B cell (primary cell): ENCODE measurements at regions not wholly inside any gene's neighbourhood (a gene's known extent, or its start where the extent isn't known, plus 50 kb on each side); places are given as distances from the start of the nearest gene placed in this dataset.

Experiments used
- ATAC-seq: fragments of 200-7000 bp; cut with Tn5 transposase; one replicate; pipeline ENCODE4 v1.10.0; 2021; ENCODE audit warnings: low read depth, mild to moderate bottlenecking, moderate number of reproducible peaks, moderate library complexity
- CTCF ChIA-PET: fragments of 350-600 bp; sonication (Branson Sonifier 250); formaldehyde crosslinking; loops from one replicate; lab custom pipeline; 2021; ENCODE audit warnings: antibody characterized with exemption, inconsistent platforms; lab: Charles Lee
- POLR2A ChIA-PET: fragments of 350-600 bp; sonication (Branson Sonifier 250); formaldehyde crosslinking; loops from one replicate; lab custom pipeline; 2021; ENCODE audit warnings: antibody characterized with exemption; lab: Charles Lee
- DNase-seq: peaks from one replicate; pipeline ENCODE4 v3.0.0; 2013
- H2AFZ ChIP-seq: 2 replicates; pipeline ENCODE4 v1.6.1; 2012; ENCODE audit warnings: mild to moderate bottlenecking, low read depth, low read length; ENCODE audit not compliant: insufficient read depth, poor library complexity, severe bottlenecking
- H3K27ac ChIP-seq, 2 donors: 1 replicate in 1 of 2; 2 replicates in 1 of 2; pipeline ENCODE4 v1.5.1; 2012 to 2013; ENCODE audit warnings: low read length in 2 of 2, mild to moderate bottlenecking in 2 of 2, moderate library complexity in 1 of 2
- H3K27me3 ChIP-seq, 4 experiments: fragments of 200-600 bp in 1 of 4; sonication (generic) in 1 of 4; replicated peaks in 1 of 4; 1 replicate in 2 of 4; 2 replicates in 2 of 4; pipeline versions ENCODE4 v1.6.1 to v1.7.0; 2013 to 2016; ENCODE audit warnings: low read length in 3 of 4, mild to moderate bottlenecking in 2 of 4, mixed read lengths in 1 of 4, moderate library complexity in 1 of 4; ENCODE audit not compliant: insufficient read depth in 4 of 4, control insufficient read depth in 3 of 4; ENCODE audit errors: control extremely low read depth in 1 of 4
- H3K36me3 ChIP-seq, 2 experiments: replicated peaks in 1 of 2; 1 replicate in 1 of 2; 2 replicates in 1 of 2; pipeline versions ENCODE4 v1.6.1 to v1.7.1; 2013; ENCODE audit warnings: low read length in 1 of 2; ENCODE audit not compliant: insufficient read depth in 2 of 2, control insufficient read depth in 1 of 2; ENCODE audit errors: control extremely low read depth in 1 of 2, extremely low read depth in 1 of 2
- H3K4me1 ChIP-seq, 2 donors: fragments of 200-600 bp in 1 of 2; sonication (generic) in 1 of 2; 1 replicate in 1 of 2; 2 replicates in 1 of 2; pipeline versions ENCODE4 v1.5.1 to v1.6.1; 2013 to 2017; ENCODE audit warnings: low read length in 2 of 2; ENCODE audit not compliant: control insufficient read depth in 2 of 2, insufficient read depth in 2 of 2
- H3K4me2 ChIP-seq: replicated peaks from 2 replicates; pipeline ENCODE3; 2012; ENCODE audit warnings: mild to moderate bottlenecking, low read depth, low read length; ENCODE audit not compliant: poor library complexity, severe bottlenecking
- H3K4me3 ChIP-seq, 5 experiments: fragments of 200-600 bp in 1 of 5; sonication (generic) in 1 of 5; 1 replicate in 3 of 5; 2 replicates in 2 of 5; pipeline versions ENCODE4 v1.5.1 to v1.7.0; 2011 to 2016; ENCODE audit warnings: low read length in 4 of 5, mild to moderate bottlenecking in 4 of 5, low read depth in 2 of 5, control low read depth in 1 of 5, moderate library complexity in 1 of 5; ENCODE audit not compliant: insufficient read depth in 1 of 5; ENCODE audit errors: control extremely low read depth in 1 of 5, extremely low read depth in 1 of 5
- H3K79me2 ChIP-seq: fragments of 200-600 bp; sonication (generic); one replicate; pipeline ENCODE4 v1.6.0; 2016; ENCODE audit warnings: low read length; ENCODE audit not compliant: control insufficient read depth, insufficient read depth
- H3K9ac ChIP-seq: fragments of 200-600 bp; sonication (generic); 2 replicates; pipeline ENCODE4 v1.6.1; 2017; ENCODE audit warnings: mild to moderate bottlenecking, low read length, moderate library complexity
- H3K9me3 ChIP-seq, 3 donors: one replicate each; pipeline versions ENCODE4 v1.6.1 to v1.7.1; 2013; ENCODE audit warnings: low read length in 2 of 3; ENCODE audit not compliant: control insufficient read depth in 2 of 3, insufficient read depth in 1 of 3; ENCODE audit errors: control extremely low read depth in 1 of 3
- H4K20me1 ChIP-seq: 2 replicates; pipeline ENCODE4 v1.6.0; 2012; ENCODE audit warnings: mild to moderate bottlenecking, low read length; ENCODE audit not compliant: insufficient read depth, control insufficient read depth, poor library complexity, severe bottlenecking
- H3K27ac Mint-ChIP-seq: one replicate; pipeline ENCODE4 v1.8.0; 2021; ENCODE audit warnings: mixed read lengths
- H3K27me3 Mint-ChIP-seq: one replicate; pipeline ENCODE4 v1.8.0; 2021; ENCODE audit warnings: mixed read lengths
- H3K4me1 Mint-ChIP-seq: one replicate; pipeline ENCODE4 v1.8.0; 2021; ENCODE audit warnings: mixed read lengths
- H3K4me3 Mint-ChIP-seq: one replicate; pipeline ENCODE4 v1.8.0; 2021; ENCODE audit warnings: mixed read lengths
- H3K9me3 Mint-ChIP-seq: one replicate; pipeline ENCODE4 v1.8.0; 2022; ENCODE audit warnings: mixed read lengths; ENCODE audit not compliant: insufficient read depth
- EZH2 ChIP-seq: IDR thresholded peaks from 2 replicates; pipeline ENCODE4 v1.6.1; 2012; ENCODE audit warnings: borderline replicate concordance, low read depth, mild to moderate bottlenecking, moderate library complexity, low read length; ENCODE audit not compliant: insufficient read depth, poor library complexity, severe bottlenecking
- WGBS: methylation state at CpG from one replicate; pipeline ENCODE4 v1.1.5; 2013; ENCODE audit warnings: missing lambda C conversion rate; ENCODE audit not compliant: insufficient coverage; 5-methylcytosine and 5-hydroxymethylcytosine counted together
- intact Hi-C: fragments of 100-400 bp; cut with micrococcal nuclease; formaldehyde crosslinking; loops from one replicate; pipeline ENCODE4 v1.10.0; 2022
- TF ChIP-seq, protein P1 (sequence below): fragments of 200-600 bp; IDR thresholded peaks from one replicate; pipeline ENCODE4 v1.8.0; 2022; ENCODE audit warnings: antibody characterized with exemption, mild to moderate bottlenecking

DNA sequence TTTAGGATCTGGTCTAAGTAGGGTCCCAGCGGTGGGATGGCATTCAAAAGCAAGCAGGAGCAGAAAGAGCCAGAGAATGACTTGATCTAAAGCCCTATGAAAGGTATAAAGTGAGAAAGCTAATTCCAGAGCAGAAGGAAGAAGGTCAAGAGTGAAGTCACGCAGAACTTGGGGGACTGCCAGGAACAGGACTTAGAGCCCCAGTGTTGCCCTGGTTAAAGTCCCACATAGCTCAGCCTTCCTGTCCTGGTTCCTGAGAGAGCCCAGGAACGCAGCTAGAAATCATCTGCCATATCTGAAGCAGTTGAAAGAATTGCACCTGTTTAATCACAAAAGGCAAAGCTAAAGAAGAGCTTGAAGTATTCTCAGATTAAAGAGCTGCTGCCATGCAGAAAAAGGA is 160.6 kb upstream of the ATP1B1 start:
- Histone ChIP-seq H3K9me3 (peaks cover 0 to 3% (median 0%) of the 10 kb centered on the region in 3 donors), H3K27me3 (peaks cover 0 to 10% (median 1%) of the 10 kb centered on the region in 4 experiments), H3K4me3 (no peak overlapping the region), H3K9ac (no peak overlapping the region), H3K36me3 (no peaks in the 10 kb centered on the region), H3K79me2 (no peaks in the 10 kb centered on the region), H3K27ac (no peak overlapping the region), H3K4me2 (no peak overlapping the region), H3K4me1 (no peaks in the 10 kb centered on the region), H4K20me1 (no peaks in the 10 kb centered on the region), H2AFZ (no peak overlapping the region)
- ATAC-seq, result no peak
- 55% methylated on average over 3 of the region's 3 CpGs for WGBS
- TF ChIP-seq, protein P1, sequence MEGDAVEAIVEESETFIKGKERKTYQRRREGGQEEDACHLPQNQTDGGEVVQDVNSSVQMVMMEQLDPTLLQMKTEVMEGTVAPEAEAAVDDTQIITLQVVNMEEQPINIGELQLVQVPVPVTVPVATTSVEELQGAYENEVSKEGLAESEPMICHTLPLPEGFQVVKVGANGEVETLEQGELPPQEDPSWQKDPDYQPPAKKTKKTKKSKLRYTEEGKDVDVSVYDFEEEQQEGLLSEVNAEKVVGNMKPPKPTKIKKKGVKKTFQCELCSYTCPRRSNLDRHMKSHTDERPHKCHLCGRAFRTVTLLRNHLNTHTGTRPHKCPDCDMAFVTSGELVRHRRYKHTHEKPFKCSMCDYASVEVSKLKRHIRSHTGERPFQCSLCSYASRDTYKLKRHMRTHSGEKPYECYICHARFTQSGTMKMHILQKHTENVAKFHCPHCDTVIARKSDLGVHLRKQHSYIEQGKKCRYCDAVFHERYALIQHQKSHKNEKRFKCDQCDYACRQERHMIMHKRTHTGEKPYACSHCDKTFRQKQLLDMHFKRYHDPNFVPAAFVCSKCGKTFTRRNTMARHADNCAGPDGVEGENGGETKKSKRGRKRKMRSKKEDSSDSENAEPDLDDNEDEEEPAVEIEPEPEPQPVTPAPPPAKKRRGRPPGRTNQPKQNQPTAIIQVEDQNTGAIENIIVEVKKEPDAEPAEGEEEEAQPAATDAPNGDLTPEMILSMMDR, result no peak
- no peak for TF ChIP-seq EZH2
- CTCF ChIA-PET, result no interaction called here
- no peak overlapping the region for H3K4me3 Mint-ChIP-seq
- no peak overlapping the region for H3K27ac Mint-ChIP-seq
- no peak for DNase-seq
- H3K9me3 Mint-ChIP-seq, result no peaks in the 10 kb centered on the region
- H3K4me1 Mint-ChIP-seq, result no peaks in the 10 kb centered on the region
- intact Hi-C loops, result no loop called here
- peaks cover 16% of the 10 kb centered on the region for H3K27me3 Mint-ChIP-seq
- POLR2A ChIA-PET, result no interaction called here

DNA sequence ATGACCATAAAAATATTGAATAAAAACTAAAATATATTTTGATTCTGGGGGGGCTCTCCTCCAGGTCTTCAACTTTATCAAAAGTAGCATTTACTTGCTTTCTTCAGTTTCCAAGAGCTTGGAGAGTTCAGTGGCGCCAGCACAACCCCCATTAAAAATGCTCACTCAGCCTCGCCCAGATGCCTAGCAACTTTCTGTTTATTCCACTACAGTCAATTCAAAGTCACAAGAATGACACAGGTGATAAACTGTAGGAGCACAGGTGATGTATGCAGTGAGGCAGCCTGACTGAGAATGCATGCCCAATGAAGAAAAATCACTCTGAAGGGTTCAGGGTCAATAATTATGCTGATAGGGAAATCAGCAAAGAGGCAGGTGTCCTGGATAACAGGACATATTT is 159.4 kb upstream of the ATP1B1 start:
- H4K20me1 ChIP-seq, result no peaks in the 10 kb centered on the region
- H3K9me3 ChIP-seq, result peaks cover 0 to 3% (median 0%) of the 10 kb centered on the region in 3 donors
- H3K27ac Mint-ChIP-seq, result no peak overlapping the region
- intact Hi-C loops, result no loop called here
- H3K27me3 ChIP-seq, result peaks cover 0 to 8% (median under 1%) of the 10 kb centered on the region in 4 experiments
- H3K4me2 ChIP-seq, result no peak overlapping the region
- H3K4me3 ChIP-seq, result no peak overlapping the region
- H3K9ac ChIP-seq, result no peak overlapping the region
- no peaks in the 10 kb centered on the region for H3K36me3 ChIP-seq
- no CpG with 5 or more reads among the region's 2 CpGs for WGBS
- peaks cover 13% of the 10 kb centered on the region for H3K27me3 Mint-ChIP-seq
- no peak for TF ChIP-seq EZH2
- TF ChIP-seq, protein P1, result no peak
- H3K4me1 ChIP-seq, result no peaks in the 10 kb centered on the region
- DNase-seq, result no peak
- no peaks in the 10 kb centered on the region for H3K79me2 ChIP-seq
- no peaks in the 10 kb centered on the region for H3K9me3 Mint-ChIP-seq
- ChIA-PET CTCF (no interaction called here), POLR2A (no interaction called here)
- no peaks in the 10 kb centered on the region for H3K4me1 Mint-ChIP-seq
- H2AFZ ChIP-seq, result no peak overlapping the region
- ATAC-seq, result no peak
- no peak overlapping the region for H3K4me3 Mint-ChIP-seq
- no peak overlapping the region for H3K27ac ChIP-seq
